Forelimb muscle (tissue), 1 donor: ENCODE measurements at regions not wholly inside any gene's neighbourhood (a gene's known extent, or its start where the extent isn't known, plus 50 kb on each side); places are given as distances from the start of the nearest gene placed in this dataset.
A peak's percentile ranks its signal among the peaks of the same experiment; 100 is the strongest.

ENCODE experiments used
- DNase-seq: peaks from one replicate; pipeline ENCODE4 v3.0.0-alpha.2; 2013; ENCODE audit warnings: low read depth

DNA sequence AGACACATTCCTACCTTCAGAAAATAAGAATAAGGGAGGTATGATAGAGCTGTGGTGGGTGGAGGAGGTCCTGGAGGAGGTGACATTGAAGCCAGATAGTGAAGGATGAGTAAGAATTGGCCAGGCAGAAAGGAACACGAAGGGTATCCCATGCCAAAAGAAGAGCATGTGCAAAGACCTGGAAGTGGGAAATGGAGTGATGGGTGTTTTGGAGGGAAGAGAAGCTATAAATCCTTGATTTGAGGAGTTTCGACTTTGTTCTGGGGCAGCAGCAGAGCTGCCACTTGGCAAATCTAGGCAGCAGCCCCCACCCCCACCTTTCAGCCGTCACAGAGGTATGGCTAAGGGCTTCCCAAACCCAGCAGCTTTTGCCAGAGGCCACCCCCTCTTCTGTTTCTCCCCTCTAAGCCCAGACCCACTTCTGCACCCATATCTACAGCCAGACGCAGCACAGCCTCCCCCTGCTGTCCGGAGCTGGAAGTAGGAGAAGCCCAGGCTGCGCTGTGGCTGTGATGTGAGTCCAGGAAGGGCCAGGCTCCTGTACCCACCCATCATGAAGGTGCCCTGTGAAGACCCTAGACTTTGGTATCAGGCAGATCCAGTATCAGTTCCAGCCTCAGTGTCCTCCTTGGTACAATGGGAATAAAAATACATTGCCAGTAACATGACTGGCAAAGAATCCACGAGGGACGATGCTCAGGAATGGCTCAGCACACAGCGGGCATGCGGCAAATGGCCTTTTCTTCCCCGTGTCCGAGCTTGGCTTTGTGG, 188.7 kb upstream of the LINGO1 start:
- DNase-seq: peak; percentile 34

DNA sequence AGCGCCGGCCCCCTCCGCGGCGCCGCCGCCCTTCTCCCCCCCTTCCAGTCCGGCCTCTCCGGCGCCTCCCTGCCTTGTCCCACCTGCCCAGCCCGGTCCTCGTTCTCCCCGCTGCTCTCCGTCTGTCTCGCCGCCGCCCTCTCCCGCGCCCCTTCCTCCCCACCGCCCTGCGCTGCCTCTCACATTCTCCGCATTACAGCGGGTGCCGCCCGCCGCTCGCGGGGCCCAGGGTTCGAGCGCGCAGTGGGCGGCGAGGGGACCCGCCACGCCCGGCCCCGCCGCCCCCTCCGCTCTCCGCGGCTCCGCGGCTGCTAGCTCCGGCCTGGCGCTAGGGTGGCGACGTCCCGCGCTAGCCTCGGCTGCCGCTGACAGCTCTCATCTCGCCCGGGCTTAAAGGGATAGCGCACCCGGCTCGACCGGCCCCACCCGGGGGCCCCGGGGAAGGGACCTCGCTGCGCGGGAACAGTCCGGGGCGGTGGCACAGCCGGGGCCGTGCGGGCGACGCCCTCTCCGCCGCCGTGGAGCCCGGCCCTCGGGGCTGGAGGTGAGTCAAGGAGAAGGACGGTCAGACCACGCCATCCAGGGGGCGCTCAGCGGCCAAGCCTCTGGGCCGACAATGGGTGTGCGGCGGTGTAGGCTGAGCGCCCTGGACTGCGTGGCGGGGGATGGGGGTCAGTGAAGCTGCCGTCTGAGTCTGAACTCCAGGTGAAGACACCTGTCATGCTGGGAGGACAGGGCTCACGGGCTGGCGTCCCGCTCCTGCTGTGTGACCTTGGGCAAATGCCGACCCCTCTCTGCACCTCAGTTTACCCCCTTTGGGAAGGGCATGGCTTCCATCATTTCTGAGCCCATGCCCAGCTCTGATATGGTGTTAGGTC, 187.4 kb upstream of the LINGO1 start:
- DNase-seq: no peak

DNA sequence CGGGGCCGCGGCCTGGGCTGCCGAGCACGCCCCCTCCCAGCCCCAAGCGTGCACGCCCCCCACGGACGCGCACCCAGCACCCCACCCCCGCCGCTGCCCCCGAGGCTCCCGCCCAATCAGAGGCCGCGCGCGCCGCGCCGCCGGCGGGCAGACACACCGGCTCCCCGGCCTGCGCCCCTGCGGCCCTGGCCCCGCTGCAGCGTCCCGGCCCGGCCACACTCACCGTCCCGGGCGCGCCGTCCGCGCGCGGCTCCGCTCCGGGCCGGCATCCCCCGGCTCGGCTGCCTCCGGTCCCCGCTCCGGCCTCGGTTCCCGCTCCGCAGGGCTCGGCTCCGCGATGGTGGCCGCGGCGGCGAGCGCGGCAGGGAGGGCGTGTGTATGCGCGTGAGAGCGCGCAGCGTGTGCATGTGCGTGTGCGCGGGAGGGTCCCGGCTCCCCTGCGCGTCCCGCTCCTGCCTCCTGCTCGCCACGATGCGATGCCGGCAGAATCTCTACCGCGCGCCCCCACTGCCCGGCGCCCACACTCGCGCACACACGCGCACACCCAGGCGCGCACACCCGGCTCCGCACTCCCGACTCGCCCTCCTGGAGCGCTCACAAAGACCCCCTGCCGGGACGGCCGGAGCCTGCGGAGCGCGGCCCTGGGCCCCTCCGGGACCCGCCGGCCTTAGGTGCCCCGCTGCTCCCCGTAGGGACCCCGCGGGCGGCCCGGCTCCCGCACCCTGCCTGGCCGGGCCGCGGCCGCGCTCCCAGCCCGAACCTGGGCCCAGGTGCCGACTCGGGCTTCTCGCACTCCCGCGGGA, 186.5 kb upstream of the LINGO1 start:
- DNase-seq: no peak

DNA sequence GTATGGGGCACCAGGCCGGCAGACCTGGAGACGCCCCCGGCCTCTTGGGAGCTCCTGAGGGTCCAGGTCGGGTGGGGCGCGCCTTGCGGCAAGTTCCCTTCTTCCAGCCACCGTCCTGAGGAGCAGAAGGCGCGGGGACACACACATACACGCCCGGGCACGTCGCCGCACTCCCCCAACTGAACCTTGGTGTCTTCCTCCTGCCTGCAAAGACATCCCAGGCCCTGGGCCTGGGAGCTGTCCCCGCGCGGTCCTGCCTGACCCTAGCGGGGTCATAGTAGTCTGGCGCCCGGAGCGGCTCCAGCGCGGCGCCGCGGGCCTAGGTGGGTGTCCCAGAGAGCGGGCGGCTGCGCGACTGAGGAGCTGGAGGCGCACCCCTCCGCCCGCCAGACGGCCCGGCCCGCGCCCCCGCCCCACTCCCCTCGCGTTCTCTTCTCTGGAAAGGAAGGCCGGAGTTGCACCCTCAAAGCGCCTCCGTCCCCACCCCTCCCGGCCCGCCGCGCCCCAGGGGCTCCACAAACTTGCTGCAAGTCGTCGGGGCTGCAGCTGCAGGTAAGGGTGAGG, 185.9 kb upstream of the LINGO1 start:
- DNase-seq: no peak

DNA sequence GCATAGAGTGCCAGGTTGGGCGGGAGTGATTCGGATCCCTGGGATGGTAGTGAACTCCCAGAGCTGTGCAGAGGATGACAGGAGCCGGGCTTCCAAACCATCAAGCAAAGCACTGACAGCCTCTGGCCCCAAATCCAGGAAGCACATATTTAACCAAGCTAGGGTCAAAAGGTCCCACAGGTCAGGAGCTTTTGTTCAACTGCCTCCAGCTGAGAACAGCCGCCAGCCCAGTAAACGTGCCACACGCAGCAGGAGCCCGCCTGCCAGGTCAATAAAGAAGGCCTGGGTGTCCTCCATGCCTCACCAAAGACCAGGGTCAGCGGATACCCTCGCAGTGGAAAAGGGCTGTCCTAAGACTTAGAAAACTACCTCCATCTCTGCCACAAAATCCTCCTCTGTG, 184.7 kb upstream of the LINGO1 start:
- DNase-seq: no peak

DNA sequence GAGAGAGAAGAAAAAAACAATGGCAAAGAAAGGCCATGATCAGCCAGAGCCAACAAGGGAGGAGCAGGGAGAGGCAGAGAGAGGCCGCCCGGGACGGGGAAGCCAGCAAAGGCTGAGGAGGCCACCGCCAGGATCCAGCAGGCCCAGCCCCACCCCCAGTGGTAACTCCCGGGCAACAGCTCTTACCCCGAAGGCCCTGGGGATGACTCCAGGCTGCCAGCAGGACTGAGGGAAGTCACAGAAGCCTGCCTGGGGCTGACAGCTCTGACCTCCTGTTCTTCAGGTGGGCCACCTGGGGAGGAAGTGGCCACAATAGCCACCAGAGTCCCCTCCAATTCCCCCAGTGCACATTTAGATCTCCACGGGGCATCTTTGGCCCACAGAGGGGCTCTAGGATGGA, 184.3 kb upstream of the LINGO1 start:
- no peak for DNase-seq

DNA sequence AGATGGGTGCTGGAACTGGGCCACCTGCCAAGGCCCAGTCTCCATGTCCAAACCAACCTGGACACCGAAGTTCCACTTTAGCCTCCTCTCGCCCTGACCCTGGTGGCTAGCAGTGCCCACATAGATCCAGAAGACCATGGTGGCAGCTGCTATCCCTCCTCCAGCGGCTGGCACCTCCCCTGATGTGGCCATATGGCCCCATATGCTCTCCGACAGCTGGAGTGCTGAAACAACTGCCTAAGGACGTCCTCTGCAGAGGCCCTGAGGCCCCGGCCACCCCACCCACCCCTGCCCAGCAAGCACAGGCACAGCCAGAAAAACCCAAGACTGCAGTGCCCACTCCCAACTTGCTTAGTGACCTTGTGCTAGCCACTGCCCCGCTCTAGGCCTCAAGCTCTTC, 182.3 kb upstream of the LINGO1 start:
- DNase-seq: no peak

DNA sequence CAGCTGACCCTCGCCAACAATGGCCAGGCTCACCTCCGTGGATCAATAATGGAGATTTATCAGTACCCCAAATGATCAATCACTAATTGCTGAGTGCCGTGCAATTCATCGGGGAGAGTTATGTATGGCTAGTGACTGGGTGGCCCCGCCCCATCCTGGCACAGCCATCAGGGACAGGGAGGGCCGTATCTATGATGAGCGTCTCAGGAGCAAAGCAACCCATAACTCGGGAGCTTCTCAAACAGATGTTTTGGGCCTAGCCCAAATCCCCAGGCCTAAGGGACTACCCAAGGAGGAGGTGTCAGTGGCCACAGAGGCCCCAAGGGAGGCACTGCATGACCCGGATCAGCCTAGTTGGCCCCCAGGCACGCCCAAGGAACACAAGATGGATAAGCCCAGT, 180.0 kb upstream of the LINGO1 start:
- no peak for DNase-seq

DNA sequence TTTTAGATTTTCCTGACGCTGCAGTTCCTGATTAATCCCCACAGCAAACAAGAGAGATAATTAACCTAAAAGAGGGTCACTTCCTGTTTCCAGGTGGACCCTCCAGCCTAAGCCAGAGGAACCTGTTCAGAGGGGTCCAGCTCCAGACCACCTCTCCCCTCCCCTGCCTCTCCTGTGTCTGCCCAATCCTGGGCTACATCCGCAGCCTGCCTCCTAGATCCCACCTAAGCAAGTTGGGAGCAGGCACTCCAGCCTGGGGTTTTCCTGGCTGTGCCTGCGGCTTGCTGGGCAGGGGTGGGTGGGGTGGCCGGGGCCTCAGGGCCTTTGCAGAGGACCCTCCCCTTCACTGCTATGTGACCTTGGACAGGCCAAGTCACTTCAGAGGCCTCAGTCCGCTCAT, 178.6 kb upstream of the LINGO1 start:
- DNase-seq: no peak

DNA sequence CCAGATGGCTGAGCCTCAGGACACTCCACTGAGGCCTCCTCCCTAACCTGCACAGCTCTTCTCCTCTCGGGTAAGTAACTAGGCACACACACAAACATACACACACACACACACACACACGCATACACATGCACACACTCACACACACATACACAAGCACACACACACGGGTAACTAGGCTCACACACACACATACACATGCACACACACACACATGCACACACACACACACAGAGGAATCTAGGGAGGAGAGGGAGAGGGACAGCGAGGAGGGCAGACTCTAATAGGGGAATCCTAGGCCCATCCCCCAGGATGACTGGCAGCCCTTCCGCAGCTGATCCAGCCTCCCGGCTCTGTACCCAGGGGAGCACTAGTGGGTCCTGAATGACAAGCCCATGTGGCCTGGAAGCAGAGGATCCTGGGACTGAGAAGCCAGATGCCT, 177.4 kb upstream of the LINGO1 start:
- peak; percentile 17 for DNase-seq

DNA sequence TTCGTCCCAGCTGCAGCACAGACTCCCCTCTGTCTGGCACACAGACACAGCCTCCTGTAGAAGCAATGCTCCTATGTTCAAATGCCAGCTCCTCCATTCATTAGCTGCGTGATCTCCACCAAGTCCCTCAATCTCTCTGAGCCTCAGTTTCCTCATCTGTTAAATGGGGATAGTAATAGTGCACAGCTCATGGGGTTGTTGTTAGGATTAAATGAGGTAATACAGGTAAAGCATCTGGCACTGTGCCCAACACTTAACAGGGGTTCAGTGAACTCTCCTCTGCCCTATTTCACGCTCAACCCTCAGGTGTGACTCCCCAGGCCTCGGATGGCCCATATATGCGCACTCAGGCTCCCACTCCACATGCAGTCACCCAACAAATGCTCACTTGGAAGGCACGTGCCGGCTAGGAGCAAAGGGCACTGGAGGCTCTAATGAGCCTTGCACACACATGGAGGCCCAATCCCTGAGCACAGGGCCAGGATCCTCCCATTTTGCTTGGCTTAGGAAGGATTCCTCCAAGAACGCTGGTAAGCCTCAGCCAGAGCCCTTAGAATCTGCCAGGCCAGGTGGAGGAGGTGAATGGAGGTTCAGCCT, 176.0 kb upstream of the LINGO1 start:
- DNase-seq: no peak

DNA sequence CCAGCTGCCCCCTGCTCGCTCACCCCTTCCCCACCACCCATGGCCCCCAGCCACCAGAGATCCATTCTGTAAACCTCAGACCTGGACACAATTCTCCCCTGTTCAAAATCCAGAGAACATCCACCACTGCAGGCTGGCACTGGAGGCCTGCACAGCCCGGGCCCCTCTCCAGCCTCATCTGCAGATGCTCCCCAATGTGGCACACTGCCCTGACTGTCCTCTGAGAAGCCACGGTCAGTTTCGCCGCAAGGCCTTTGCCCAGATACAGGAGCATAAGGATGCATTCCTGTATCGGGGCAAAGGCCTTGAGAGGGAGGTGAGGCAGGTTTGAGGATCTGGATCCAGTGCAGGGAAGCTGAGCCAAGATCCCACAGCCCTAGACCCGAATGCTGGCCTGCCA, 175.4 kb upstream of the LINGO1 start:
- no peak for DNase-seq

DNA sequence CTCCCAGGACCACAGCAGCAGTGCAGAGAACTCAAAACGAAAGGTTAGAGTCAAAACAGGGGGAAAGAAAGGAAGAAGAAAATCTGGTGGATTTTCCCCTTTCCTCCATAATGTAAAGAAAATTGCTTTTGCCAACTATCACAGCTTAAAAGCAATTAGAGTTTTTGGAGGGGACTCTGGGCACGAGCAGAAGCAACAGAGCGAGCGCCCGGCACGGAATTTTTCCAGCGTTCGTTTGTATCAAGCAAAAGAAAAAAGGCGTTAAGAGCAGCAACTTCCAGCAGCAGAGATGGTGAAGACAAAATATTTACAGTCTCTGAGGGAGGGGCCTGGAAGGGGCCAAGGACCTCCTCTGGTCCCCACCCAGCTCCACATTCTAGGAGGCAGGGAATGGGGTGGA, 174.9 kb upstream of the LINGO1 start:
- DNase-seq: no peak

DNA sequence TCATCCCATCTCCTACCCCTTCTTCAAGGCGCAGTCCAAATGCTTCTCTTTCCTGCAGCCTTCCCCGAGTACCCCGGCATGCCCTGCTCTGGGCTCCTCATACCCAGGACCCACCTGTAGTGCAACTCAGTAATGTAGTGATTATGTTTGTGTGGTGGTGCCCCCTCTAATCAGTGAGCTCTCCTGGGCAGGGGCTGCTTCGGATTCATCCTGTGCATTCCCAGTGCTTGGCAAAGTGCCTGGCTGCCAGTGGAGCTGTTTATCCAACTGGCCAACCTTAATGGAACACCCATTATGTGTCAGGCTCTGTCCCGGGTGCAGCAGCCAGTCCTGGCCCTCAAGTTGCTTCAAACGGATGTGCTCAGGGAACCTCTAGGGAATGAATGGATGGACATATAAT, 174.4 kb upstream of the LINGO1 start:
- DNase-seq: no peak

DNA sequence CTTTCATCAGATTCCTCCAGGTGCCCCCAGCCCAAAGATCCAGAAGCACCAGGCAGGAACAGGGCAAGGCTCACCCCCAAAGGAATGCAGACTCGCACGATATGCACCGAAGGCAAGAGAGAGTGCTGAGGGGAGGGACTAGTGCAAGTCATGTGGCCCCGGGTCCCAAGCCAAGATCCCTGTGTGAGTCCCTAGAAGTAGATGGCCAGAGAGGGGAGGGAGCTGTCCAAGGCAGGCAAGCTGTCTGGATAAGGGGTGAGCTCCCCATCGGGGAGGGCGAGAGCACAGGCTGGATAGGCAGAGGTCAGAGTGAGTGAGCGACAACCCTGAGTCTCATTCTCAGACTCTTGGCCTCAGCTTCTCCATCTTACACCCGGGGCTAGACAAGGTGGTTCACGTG, 171.5 kb upstream of the LINGO1 start:
- no peak for DNase-seq

DNA sequence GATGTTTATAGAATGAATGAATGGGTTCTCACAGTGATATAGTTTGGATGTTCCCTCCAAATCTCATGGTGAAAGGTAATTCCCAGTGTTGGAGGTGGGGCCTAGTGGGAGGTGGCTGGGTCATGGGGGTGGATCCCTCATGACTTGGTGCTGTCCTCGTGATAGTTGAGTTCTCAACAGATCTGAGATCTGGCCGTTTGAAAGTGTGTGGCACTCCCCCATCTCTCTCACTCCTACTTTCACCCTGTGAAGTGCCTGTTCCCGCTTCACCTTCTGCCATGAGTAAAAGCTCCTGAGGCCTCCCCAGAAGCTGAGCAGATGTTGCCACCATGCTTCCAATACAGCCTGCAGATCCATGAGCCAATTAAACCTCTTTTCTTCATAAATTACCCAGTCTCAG, 170.8 kb upstream of the LINGO1 start:
- no peak for DNase-seq

DNA sequence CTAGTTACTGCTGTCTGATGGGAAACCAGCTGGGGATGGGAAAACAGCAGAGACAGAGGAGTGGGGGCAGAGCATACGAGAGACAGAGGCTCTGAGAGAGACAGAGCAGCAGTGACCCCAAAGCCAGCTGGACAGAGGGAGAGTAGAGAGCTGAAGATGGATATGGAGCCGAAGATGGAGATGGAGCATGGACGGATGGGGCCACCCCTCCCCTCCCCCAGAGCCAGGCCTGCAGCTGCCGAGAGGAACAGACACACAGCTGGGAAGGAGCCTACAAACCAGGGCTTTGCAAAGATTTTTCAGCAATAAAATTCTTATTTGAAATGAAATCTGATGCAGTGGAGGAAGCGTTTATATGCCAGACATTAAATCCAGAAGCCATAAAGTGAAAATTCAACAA, 167.6 kb upstream of the LINGO1 start:
- no peak for DNase-seq

DNA sequence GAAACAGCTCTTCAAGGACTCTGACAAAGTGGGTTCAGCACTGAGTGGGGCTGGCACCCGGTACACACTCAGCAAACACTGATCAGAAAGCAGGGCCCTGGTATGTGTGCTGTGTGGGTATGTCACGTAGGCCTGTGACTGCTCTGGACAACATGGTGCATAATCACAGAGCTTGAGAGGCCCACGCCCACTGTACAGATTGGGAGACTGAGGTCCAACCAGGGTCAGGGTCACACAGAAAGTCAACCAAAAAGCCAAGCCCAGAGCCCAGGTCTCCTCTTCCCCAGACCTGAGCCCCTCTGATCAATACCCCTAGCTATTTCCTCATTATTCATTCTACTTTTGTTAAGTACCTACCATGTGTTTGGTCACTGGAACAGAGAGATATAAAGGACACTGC, 166.1 kb upstream of the LINGO1 start:
- no peak for DNase-seq

DNA sequence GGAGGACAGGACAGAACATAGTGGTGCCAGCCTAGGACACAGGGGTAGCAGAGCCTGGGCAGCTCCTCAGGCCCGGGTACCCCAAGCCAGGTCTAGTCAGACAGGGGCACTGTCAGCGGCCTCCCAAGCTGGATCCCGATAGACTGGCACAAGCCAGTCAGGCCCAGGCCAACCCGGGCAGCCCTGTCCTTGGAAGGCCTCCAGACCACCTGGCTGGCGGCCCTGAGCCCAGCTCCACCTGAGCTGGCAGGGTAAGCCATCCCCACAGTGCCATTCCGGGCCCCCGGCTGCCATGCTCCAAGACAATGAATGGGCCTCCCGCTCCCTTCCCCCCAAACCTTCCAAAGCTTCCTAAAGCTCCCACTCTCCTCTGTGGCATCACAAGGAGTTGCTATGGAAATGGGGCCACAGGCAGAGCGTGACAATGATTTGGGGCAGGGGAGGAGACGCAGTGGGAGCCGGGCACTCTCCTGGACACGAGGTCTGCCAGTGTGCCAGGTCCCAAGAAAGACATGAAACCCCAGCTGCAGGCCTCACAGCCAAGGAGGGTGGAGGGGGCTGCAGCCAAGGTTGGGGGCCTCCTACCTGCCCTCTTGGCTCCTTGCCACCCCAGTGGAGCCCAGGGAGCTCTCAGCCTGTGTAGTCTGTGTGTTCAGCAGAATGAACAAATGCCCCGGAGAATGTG, 165.6 kb upstream of the LINGO1 start:
- DNase-seq: no peak

DNA sequence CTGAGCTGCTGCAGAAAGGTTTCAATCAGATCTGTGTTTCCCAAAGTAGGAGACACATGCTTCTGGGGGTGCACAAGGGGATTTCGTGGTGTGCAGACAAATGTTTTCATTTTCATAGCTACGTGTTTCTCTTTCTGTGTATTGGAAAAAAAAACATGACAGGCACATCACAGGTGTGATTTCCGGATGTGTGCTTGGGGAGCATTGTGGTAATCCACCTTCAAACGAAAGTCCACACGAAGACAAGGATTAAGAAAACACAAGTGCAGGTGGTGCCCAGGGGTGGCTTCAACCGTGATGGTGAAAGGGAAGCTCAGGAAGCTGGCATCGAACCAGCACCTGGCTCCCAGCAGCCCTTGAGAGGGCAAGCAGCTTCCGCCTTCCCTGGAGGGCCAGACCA, 164.6 kb upstream of the LINGO1 start:
- no peak for DNase-seq
